ENCODE measurements at regions not wholly inside any gene's neighbourhood (a gene's known extent, or its start where the extent isn't known, plus 50 kb on each side); places are given as distances from the start of the nearest gene placed in this dataset.

DNA sequence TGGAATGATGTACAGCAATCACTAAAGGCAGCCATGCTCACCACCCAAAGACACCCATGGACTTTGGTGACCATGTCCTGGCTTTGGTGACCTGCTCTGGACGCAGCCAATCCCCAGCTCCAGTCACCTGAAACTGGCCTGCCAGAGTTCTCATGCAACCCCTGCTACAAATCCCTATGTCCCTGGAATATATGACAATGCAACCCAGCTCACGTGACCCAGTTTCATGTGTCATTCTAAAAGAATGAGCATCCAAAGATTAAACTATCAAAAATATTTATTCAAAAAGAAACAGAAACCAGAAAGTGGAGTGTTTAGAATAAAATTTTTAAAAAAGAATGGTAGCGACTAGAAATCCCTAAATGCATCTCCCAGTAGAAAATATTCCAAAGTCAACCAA is 203.3 kb upstream of the IRS2 start:
- TF ChIP-seq, protein P1, sequence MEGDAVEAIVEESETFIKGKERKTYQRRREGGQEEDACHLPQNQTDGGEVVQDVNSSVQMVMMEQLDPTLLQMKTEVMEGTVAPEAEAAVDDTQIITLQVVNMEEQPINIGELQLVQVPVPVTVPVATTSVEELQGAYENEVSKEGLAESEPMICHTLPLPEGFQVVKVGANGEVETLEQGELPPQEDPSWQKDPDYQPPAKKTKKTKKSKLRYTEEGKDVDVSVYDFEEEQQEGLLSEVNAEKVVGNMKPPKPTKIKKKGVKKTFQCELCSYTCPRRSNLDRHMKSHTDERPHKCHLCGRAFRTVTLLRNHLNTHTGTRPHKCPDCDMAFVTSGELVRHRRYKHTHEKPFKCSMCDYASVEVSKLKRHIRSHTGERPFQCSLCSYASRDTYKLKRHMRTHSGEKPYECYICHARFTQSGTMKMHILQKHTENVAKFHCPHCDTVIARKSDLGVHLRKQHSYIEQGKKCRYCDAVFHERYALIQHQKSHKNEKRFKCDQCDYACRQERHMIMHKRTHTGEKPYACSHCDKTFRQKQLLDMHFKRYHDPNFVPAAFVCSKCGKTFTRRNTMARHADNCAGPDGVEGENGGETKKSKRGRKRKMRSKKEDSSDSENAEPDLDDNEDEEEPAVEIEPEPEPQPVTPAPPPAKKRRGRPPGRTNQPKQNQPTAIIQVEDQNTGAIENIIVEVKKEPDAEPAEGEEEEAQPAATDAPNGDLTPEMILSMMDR (IDR thresholded peaks at IDR 0.05): no peak
- TF ChIP-seq POLR2A (IDR thresholded peaks at IDR 0.05): no peak

Data from uterus (tissue), 2 donors.